MM.1S (cell line): ENCODE measurements at regions not wholly inside any gene's neighbourhood (a gene's known extent, or its start where the extent isn't known, plus 50 kb on each side); places are given as distances from the start of the nearest gene placed in this dataset.

Source experiments
- DNase-seq: peaks from one replicate; pipeline ENCODE4 v3.0.0-alpha.2; 2015
- H2AFZ ChIP-seq: fragments of 300-600 bp; sonication (generic); 2 replicates; pipeline ENCODE4 v1.6.0; 2016; ENCODE audit warnings: antibody characterized with exemption, low read length
- H3F3A ChIP-seq: fragments of 300-600 bp; sonication (generic); 2 replicates; pipeline ENCODE4 v1.6.1; 2016; ENCODE audit warnings: mild to moderate bottlenecking, antibody characterized with exemption, low read length, moderate library complexity, mixed read lengths; ENCODE audit not compliant: insufficient read depth
- H3K27ac ChIP-seq: fragments of 300-600 bp; sonication (generic); 2 replicates; pipeline ENCODE4 v1.5.1; 2016; ENCODE audit warnings: mild to moderate bottlenecking, low read length
- H3K27me3 ChIP-seq: fragments of 300-600 bp; sonication (generic); replicated peaks from 2 replicates; pipeline ENCODE4 v1.6.0; 2016; ENCODE audit warnings: low read length; ENCODE audit not compliant: insufficient read depth
- H3K36me3 ChIP-seq: fragments of 300-600 bp; sonication (generic); replicated peaks from 2 replicates; pipeline ENCODE4 v1.6.1; 2016; ENCODE audit warnings: mild to moderate bottlenecking, low read length, mixed read lengths; ENCODE audit not compliant: insufficient read depth
- H3K4me1 ChIP-seq: fragments of 300-600 bp; sonication (generic); 2 replicates; pipeline ENCODE4 v1.6.1; 2016; ENCODE audit warnings: low read length, mixed read lengths
- H3K4me2 ChIP-seq: fragments of 300-600 bp; sonication (generic); 2 replicates; pipeline ENCODE4 v1.6.0; 2016; ENCODE audit warnings: low read depth, low read length
- H3K4me3 ChIP-seq: fragments of 300-600 bp; sonication (generic); 2 replicates; pipeline ENCODE4 v1.5.1; 2016; ENCODE audit warnings: low read length, mixed read lengths
- H3K79me2 ChIP-seq: fragments of 300-600 bp; sonication (generic); 2 replicates; pipeline ENCODE4 v1.6.1; 2016; ENCODE audit warnings: mixed run types, low read length, mixed read lengths
- H3K9ac ChIP-seq: fragments of 300-600 bp; sonication (generic); 2 replicates; pipeline ENCODE4 v1.6.1; 2016; ENCODE audit warnings: low read length, mixed read lengths
- H3K9me2 ChIP-seq: fragments of 300-600 bp; sonication (generic); replicated peaks from 2 replicates; pipeline ENCODE4 v1.6.1; 2016; ENCODE audit warnings: mild to moderate bottlenecking, low read length, mixed read lengths; ENCODE audit not compliant: insufficient read depth
- H3K9me3 ChIP-seq: fragments of 300-600 bp; sonication (generic); replicated peaks from 2 replicates; pipeline ENCODE4 v1.6.1; 2016; ENCODE audit warnings: mild to moderate bottlenecking, low read length, mixed read lengths; ENCODE audit not compliant: insufficient read depth
- H4K20me1 ChIP-seq: fragments of 300-600 bp; sonication (generic); 2 replicates; pipeline ENCODE4 v1.6.1; 2016; ENCODE audit warnings: mild to moderate bottlenecking, low read length, moderate library complexity, mixed read lengths; ENCODE audit not compliant: insufficient read depth
- EZH2 ChIP-seq: fragments of 300-600 bp; sonication (generic); optimal IDR thresholded peaks from 2 replicates; pipeline ENCODE3; 2017; ENCODE audit warnings: low read depth, mild to moderate bottlenecking, antibody characterized with exemption, low read length, mixed read lengths
- EZH2phosphoT487 ChIP-seq: fragments of 300-600 bp; sonication (generic); IDR thresholded peaks from 2 replicates; pipeline ENCODE4 v1.6.1; 2018; ENCODE audit warnings: antibody characterized with exemption, low read length
- TF ChIP-seq, protein P1 (sequence below): fragments of 300-600 bp; sonication (generic); IDR thresholded peaks from 2 replicates; pipeline ENCODE4 v1.5.1; 2016; ENCODE audit warnings: antibody characterized with exemption, low read length, mixed read lengths

DNA sequence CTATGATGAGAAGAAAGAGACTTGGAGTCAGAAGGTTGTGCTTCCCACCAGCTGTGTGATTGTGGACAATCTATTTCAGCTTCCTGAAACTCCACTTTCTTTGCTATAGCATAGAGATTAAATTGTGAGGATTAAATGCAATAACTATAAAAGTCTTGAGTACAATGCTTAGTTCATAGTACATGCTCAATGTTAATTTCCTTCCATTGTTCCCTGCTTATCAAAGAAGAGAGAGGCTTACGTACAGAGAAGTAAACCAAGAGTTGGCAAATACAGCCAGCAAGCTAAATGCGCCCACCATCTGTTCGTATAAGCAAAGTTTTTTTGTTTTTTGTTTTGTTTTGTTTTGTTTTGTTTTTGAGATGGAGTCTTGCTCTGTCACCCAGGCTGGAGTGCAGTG, 317.9 kb upstream of the NFIA start:
- no peak for DNase-seq
- H3K4me3 ChIP-seq = no peak overlapping the region
- no peaks in the 10 kb centered on the region for H3K79me2 ChIP-seq
- no peak overlapping the region for H3K27ac ChIP-seq
- no peak overlapping the region for H3K9ac ChIP-seq
- no peaks in the 10 kb centered on the region for H3K9me3 ChIP-seq
- no peaks in the 10 kb centered on the region for H3K27me3 ChIP-seq
- H4K20me1 ChIP-seq = no peaks in the 10 kb centered on the region
- H3K36me3 ChIP-seq = no peaks in the 10 kb centered on the region
- no peaks in the 10 kb centered on the region for H3K9me2 ChIP-seq
- no peaks in the 10 kb centered on the region for H3F3A ChIP-seq
- H3K4me1 ChIP-seq = no peaks in the 10 kb centered on the region
- no peak overlapping the region for H2AFZ ChIP-seq
- no peak overlapping the region for H3K4me2 ChIP-seq
- TF ChIP-seq EZH2 = no peak
- TF ChIP-seq, protein P1, sequence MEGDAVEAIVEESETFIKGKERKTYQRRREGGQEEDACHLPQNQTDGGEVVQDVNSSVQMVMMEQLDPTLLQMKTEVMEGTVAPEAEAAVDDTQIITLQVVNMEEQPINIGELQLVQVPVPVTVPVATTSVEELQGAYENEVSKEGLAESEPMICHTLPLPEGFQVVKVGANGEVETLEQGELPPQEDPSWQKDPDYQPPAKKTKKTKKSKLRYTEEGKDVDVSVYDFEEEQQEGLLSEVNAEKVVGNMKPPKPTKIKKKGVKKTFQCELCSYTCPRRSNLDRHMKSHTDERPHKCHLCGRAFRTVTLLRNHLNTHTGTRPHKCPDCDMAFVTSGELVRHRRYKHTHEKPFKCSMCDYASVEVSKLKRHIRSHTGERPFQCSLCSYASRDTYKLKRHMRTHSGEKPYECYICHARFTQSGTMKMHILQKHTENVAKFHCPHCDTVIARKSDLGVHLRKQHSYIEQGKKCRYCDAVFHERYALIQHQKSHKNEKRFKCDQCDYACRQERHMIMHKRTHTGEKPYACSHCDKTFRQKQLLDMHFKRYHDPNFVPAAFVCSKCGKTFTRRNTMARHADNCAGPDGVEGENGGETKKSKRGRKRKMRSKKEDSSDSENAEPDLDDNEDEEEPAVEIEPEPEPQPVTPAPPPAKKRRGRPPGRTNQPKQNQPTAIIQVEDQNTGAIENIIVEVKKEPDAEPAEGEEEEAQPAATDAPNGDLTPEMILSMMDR = no peak
- no peak for TF ChIP-seq EZH2phosphoT487

DNA sequence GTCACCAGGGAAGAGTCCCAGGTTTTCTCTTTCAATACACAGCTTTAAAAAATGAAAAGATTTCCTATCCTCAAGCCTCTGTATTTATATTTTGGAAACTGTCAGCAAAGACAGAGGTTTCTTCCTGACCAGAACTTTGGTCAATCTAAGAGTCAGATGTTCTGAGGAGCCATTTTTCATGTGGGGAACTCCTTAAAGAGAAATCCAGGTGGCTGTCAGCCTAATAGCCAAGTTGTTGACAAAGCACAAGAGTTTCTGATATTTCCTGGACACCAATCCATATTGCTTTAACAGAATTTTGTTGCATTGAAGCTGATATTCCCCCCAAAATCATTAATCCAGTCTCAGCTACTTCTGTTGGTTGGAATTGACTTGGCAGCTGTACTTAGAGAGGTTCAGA, 318.6 kb upstream of the NFIA start:
- H3K9me3 ChIP-seq = no peaks in the 10 kb centered on the region
- H3K36me3 ChIP-seq = no peaks in the 10 kb centered on the region
- no peaks in the 10 kb centered on the region for H3K9me2 ChIP-seq
- H3K4me2 ChIP-seq = no peak overlapping the region
- H3K27ac ChIP-seq = no peak overlapping the region
- DNase-seq = no peak
- TF ChIP-seq, protein P1 = no peak
- TF ChIP-seq EZH2 (no peak), EZH2phosphoT487 (no peak)
- no peaks in the 10 kb centered on the region for H3F3A ChIP-seq
- H4K20me1 ChIP-seq = no peaks in the 10 kb centered on the region
- no peaks in the 10 kb centered on the region for H3K79me2 ChIP-seq
- no peaks in the 10 kb centered on the region for H3K27me3 ChIP-seq
- H3K4me3 ChIP-seq = no peak overlapping the region
- no peaks in the 10 kb centered on the region for H3K4me1 ChIP-seq
- no peak overlapping the region for H2AFZ ChIP-seq
- no peak overlapping the region for H3K9ac ChIP-seq

DNA sequence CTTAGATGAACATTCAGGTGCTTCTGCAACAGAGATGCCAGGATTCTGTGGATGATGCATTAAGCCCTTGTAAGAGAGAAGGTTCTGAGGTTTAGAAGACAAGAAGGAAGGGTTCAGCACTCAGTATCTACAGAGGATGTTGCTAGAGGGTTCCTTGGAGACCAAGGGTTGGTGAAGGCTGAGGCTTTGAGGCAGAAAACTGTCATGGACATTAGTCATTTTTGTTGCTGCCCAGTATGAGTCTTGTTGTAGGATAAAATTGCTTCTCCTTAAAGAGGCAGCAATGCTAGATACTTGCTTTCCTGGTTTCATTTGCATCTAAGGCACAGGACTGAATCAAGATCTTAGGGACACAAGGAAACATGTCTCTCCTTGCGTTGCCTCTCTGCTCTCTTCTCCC, 319.4 kb upstream of the NFIA start:
- Histone ChIP-seq H3K36me3 (no peaks in the 10 kb centered on the region), H3K9me2 (no peaks in the 10 kb centered on the region), H3K79me2 (no peaks in the 10 kb centered on the region), H4K20me1 (no peaks in the 10 kb centered on the region), H3K9me3 (no peaks in the 10 kb centered on the region), H2AFZ (no peak overlapping the region), H3K27me3 (no peaks in the 10 kb centered on the region), H3K4me2 (no peak overlapping the region), H3K4me1 (no peaks in the 10 kb centered on the region), H3K9ac (no peak overlapping the region), H3K27ac (no peak overlapping the region), H3F3A (no peaks in the 10 kb centered on the region), H3K4me3 (no peak overlapping the region)
- TF ChIP-seq EZH2 = no peak
- DNase-seq = no peak

DNA sequence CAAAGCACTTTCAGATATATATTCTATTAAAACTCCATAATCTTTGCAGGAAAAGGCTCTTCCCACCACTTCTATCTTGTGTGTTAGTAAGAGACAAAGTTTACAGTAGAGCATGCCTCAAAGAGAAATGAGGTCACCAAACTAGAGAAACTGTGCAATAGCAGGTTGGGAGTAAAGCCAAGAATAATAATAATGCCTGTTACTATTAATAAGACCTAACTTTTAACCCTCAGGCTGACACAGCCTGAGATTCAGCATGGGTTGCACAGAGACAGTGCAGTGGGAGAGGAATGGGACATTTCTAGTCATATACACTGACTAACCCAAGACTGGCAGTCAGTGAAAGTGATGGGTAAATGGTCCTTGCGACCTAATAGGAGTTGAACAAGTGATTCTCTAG, 320.2 kb upstream of the NFIA start:
- no peak overlapping the region for H2AFZ ChIP-seq
- H3K4me1 ChIP-seq = no peaks in the 10 kb centered on the region
- H4K20me1 ChIP-seq = no peaks in the 10 kb centered on the region
- H3K9ac ChIP-seq = no peak overlapping the region
- no peaks in the 10 kb centered on the region for H3F3A ChIP-seq
- no peak overlapping the region for H3K4me2 ChIP-seq
- H3K27ac ChIP-seq = no peak overlapping the region
- DNase-seq = no peak
- no peaks in the 10 kb centered on the region for H3K36me3 ChIP-seq
- no peak overlapping the region for H3K4me3 ChIP-seq
- H3K79me2 ChIP-seq = no peaks in the 10 kb centered on the region
- TF ChIP-seq EZH2phosphoT487 (no peak), EZH2 (no peak)
- TF ChIP-seq, protein P1 = no peak
- H3K9me3 ChIP-seq = no peaks in the 10 kb centered on the region
- H3K27me3 ChIP-seq = no peaks in the 10 kb centered on the region
- H3K9me2 ChIP-seq = no peaks in the 10 kb centered on the region
